ENCODE measurements at regions not wholly inside any gene's neighbourhood (a gene's known extent, or its start where the extent isn't known, plus 50 kb on each side); places are given as distances from the start of the nearest gene placed in this dataset.

DNA sequence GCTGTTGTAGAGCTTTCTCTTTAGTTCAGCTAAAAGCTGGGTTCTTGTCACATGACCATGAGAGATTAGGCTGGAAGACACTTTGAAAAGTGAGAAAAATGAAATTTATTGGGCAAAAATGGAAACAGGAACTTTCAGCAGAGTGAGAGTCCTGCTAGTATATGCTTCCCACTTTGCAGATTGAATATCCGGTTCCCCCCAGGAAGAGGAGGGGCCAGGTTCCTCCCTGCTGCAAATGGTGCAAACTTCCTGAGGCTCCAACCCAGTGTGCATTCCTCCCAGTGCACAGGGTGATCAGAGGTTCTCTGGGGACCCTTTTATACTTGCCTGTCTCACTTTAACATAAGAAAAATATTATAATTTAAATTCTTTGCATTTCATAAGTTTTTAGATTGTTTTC, 119.9 kb upstream of the SPIN4 start:
- Histone ChIP-seq H3K27ac (ENCODE audit: insufficient read depth in 1 of 2, low read depth in 1 of 2, low read length in 2 of 2, poor library complexity in 1 of 2, severe bottlenecking in 2 of 2) (no peak overlapping the region), H3K9me3 (ENCODE audit: control extremely low read depth in 1 of 5, control insufficient read depth in 4 of 5, insufficient read depth in 2 of 5, low read depth in 1 of 5, low read length in 4 of 5) (peaks cover under 1 to 38% (median 27%) of the 10 kb centered on the region in 5 experiments), H3K4me1 (ENCODE audit: control extremely low read depth in 1 of 4, control insufficient read depth in 4 of 4, insufficient read depth in 4 of 4, low read length in 3 of 4) (no peaks in the 10 kb centered on the region), H3K27me3 (replicated peaks in 2 of 5; ENCODE audit: control insufficient read depth in 4 of 5, insufficient read depth in 5 of 5, low read length in 4 of 5) (no peaks in the 10 kb centered on the region), H3K4me3 (ENCODE audit: control insufficient read depth in 1 of 7, extremely low read depth in 1 of 7, insufficient read depth in 4 of 7, low read depth in 2 of 7, low read length in 6 of 7) (no peak overlapping the region), H3K36me3 (ENCODE audit: control insufficient read depth in 4 of 4, insufficient read depth in 4 of 4, low read length in 3 of 4) (peaks cover 0 to 12% (median 0%) of the 10 kb centered on the region in 4 experiments)
- 91% methylated on average over 1 of the region's 1 CpG for WGBS (ENCODE audit: insufficient coverage)
- POLR2A ChIA-PET: no interaction called here
- no peak for DNase-seq
- CTCF ChIA-PET: interaction anchor here (0.6 kb wide), 1 partner anchor 66 kb away, joined by 5 read pairs; no protein-coding TSS in a partner anchor

DNA sequence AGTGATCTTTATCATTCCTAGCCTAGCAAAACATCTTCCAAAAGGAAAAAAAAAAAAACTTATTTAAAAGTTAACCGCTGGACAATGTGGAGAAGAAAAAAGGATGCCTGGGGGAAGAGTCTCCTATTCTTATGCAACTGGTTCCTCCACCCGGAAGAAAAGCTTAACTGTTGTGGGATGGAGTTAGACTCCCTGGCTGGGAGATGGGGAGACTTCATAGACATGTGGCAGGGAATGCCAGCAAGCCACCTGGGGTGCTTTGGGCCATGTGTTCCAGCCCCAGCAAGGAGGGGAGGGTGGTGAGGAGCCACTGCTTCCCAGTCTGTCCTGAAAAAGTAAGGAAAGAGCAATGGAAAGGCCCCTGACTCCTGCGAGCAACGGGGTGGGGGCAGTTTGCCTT, 119.4 kb upstream of the SPIN4 start:
- 88% methylated on average over 3 of the region's 4 CpGs for WGBS (ENCODE audit: insufficient coverage)
- no peak overlapping the region for H3K4me3 ChIP-seq (ENCODE audit: control insufficient read depth in 1 of 7, extremely low read depth in 1 of 7, insufficient read depth in 4 of 7, low read depth in 2 of 7, low read length in 6 of 7)
- no peak overlapping the region for H3K27ac ChIP-seq (ENCODE audit: insufficient read depth in 1 of 2, low read depth in 1 of 2, low read length in 2 of 2, poor library complexity in 1 of 2, severe bottlenecking in 2 of 2)
- no peaks in the 10 kb centered on the region for H3K27me3 ChIP-seq (replicated peaks in 2 of 5; ENCODE audit: control insufficient read depth in 4 of 5, insufficient read depth in 5 of 5, low read length in 4 of 5)
- no peak for DNase-seq
- ChIA-PET POLR2A (no interaction called here), CTCF (interaction anchor here (0.6 kb wide), 1 partner anchor 65 kb away, joined by 5 read pairs; no protein-coding TSS in a partner anchor)
- peaks cover under 1 to 33% (median 25%) of the 10 kb centered on the region in 5 experiments for H3K9me3 ChIP-seq (ENCODE audit: control extremely low read depth in 1 of 5, control insufficient read depth in 4 of 5, insufficient read depth in 2 of 5, low read depth in 1 of 5, low read length in 4 of 5)
- H3K4me1 ChIP-seq (ENCODE audit: control extremely low read depth in 1 of 4, control insufficient read depth in 4 of 4, insufficient read depth in 4 of 4, low read length in 3 of 4): no peaks in the 10 kb centered on the region
- H3K36me3 ChIP-seq (ENCODE audit: control insufficient read depth in 4 of 4, insufficient read depth in 4 of 4, low read length in 3 of 4): peaks cover 0 to 12% (median 0%) of the 10 kb centered on the region in 4 experiments

DNA sequence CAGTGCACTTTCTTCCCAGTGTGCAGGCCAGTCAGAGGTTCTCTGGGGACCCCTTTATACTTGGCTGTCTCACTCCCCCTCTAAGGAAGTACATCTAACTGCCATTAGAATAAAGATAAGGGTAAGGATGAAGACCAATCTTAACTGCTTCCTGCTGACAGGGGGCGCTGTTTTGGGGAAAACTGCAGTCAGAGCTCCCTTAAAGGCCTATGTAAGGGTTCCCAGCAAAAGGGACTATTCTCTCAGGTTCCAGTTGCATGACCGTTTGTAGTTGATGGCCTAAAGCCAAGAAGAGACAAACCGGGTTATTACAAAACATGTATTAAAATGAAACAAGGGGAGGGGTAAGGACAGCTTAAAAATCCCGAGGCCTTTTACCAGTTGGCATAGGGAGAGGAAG, 115.6 kb upstream of the SPIN4 start:
- Histone ChIP-seq H3K27me3 (replicated peaks in 2 of 5; ENCODE audit: control insufficient read depth in 4 of 5, insufficient read depth in 5 of 5, low read length in 4 of 5) (no peaks in the 10 kb centered on the region), H3K9me3 (ENCODE audit: control extremely low read depth in 1 of 5, control insufficient read depth in 4 of 5, insufficient read depth in 2 of 5, low read depth in 1 of 5, low read length in 4 of 5) (peaks cover 1 to 21% (median 14%) of the 10 kb centered on the region in 5 experiments), H3K4me1 (ENCODE audit: control extremely low read depth in 1 of 4, control insufficient read depth in 4 of 4, insufficient read depth in 4 of 4, low read length in 3 of 4) (no peaks in the 10 kb centered on the region), H3K27ac (ENCODE audit: insufficient read depth in 1 of 2, low read depth in 1 of 2, low read length in 2 of 2, poor library complexity in 1 of 2, severe bottlenecking in 2 of 2) (no peak overlapping the region), H3K36me3 (ENCODE audit: control insufficient read depth in 4 of 4, insufficient read depth in 4 of 4, low read length in 3 of 4) (peaks cover 0 to 12% (median 0%) of the 10 kb centered on the region in 4 experiments), H3K4me3 (ENCODE audit: control insufficient read depth in 1 of 7, extremely low read depth in 1 of 7, insufficient read depth in 4 of 7, low read depth in 2 of 7, low read length in 6 of 7) (no peak overlapping the region)
- ChIA-PET POLR2A (no interaction called here), CTCF (no interaction called here)
- no peak for DNase-seq
- 88% methylated on average over 1 of the region's 4 CpGs for WGBS (ENCODE audit: insufficient coverage)

DNA sequence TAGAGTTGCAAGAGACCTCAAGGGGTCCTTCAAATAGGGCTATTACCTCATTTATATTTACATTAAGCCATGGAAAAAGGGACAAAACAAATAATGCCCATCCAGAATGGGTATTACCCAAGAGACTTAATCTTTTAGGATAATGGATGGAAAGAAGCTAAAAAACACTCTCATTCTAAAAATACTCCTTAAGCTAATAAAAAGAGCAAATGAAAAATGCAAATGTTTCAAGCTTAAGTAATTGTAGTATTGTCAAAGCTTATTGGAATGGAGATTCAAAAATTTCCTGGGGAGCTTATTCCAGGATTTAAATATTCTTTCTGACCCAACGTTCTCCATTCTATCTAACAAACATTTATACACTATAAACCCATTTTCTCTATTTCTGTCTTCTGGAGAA, 107.8 kb upstream of the SPIN4 start:
- WGBS (ENCODE audit: insufficient coverage): 50% methylated on average over 1 of the region's 1 CpG
- no peaks in the 10 kb centered on the region for H3K4me1 ChIP-seq (ENCODE audit: control extremely low read depth in 1 of 4, control insufficient read depth in 4 of 4, insufficient read depth in 4 of 4, low read length in 3 of 4)
- ChIA-PET CTCF (interaction anchor here (1.2 kb wide), 1 partner anchor 47 kb away, joined by 3 read pairs; no protein-coding TSS in a partner anchor), POLR2A (no interaction called here)
- no peaks in the 10 kb centered on the region for H3K36me3 ChIP-seq (ENCODE audit: control insufficient read depth in 4 of 4, insufficient read depth in 4 of 4, low read length in 3 of 4)
- H3K27me3 ChIP-seq (replicated peaks in 2 of 5; ENCODE audit: control insufficient read depth in 4 of 5, insufficient read depth in 5 of 5, low read length in 4 of 5): no peaks in the 10 kb centered on the region
- DNase-seq: no peak
- H3K9me3 ChIP-seq (ENCODE audit: control extremely low read depth in 1 of 5, control insufficient read depth in 4 of 5, insufficient read depth in 2 of 5, low read depth in 1 of 5, low read length in 4 of 5): peaks cover 0 to 7% (median under 1%) of the 10 kb centered on the region in 5 experiments
- H3K4me3 ChIP-seq (ENCODE audit: control insufficient read depth in 1 of 7, extremely low read depth in 1 of 7, insufficient read depth in 4 of 7, low read depth in 2 of 7, low read length in 6 of 7): no peak overlapping the region
- H3K27ac ChIP-seq (ENCODE audit: insufficient read depth in 1 of 2, low read depth in 1 of 2, low read length in 2 of 2, poor library complexity in 1 of 2, severe bottlenecking in 2 of 2): no peak overlapping the region

DNA sequence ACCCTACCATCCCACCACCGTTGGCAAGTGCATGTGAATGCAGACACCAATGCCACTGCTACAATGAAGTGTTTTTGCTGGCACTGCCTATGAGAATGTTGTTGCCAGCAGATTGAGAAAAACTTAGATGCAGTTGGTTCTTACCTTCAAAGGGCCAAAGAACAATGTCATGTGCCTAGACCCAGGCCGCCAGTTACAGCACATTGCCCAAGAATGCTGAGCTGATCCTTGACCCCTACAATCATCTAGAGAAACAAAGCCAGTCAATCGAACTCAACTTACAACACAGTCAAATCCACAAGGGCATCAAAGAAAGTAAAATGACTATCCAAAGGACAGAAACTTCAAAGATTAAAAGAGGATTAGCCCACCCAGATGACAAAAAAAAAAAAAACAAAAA, 102.4 kb upstream of the SPIN4 start:
- no peak for DNase-seq
- ChIA-PET POLR2A (no interaction called here), CTCF (no interaction called here)
- Histone ChIP-seq H3K4me1 (ENCODE audit: control extremely low read depth in 1 of 4, control insufficient read depth in 4 of 4, insufficient read depth in 4 of 4, low read length in 3 of 4) (no peaks in the 10 kb centered on the region), H3K27me3 (replicated peaks in 2 of 5; ENCODE audit: control insufficient read depth in 4 of 5, insufficient read depth in 5 of 5, low read length in 4 of 5) (no peaks in the 10 kb centered on the region), H3K36me3 (ENCODE audit: control insufficient read depth in 4 of 4, insufficient read depth in 4 of 4, low read length in 3 of 4) (peaks cover 0 to 16% (median 2%) of the 10 kb centered on the region in 4 experiments), H3K9me3 (ENCODE audit: control extremely low read depth in 1 of 5, control insufficient read depth in 4 of 5, insufficient read depth in 2 of 5, low read depth in 1 of 5, low read length in 4 of 5) (peaks cover 1 to 30% (median 6%) of the 10 kb centered on the region in 5 experiments), H3K4me3 (ENCODE audit: control insufficient read depth in 1 of 7, extremely low read depth in 1 of 7, insufficient read depth in 4 of 7, low read depth in 2 of 7, low read length in 6 of 7) (no peak overlapping the region), H3K27ac (ENCODE audit: insufficient read depth in 1 of 2, low read depth in 1 of 2, low read length in 2 of 2, poor library complexity in 1 of 2, severe bottlenecking in 2 of 2) (no peak overlapping the region)
- WGBS (ENCODE audit: insufficient coverage): 89% methylated on average over 3 of the region's 3 CpGs

DNA sequence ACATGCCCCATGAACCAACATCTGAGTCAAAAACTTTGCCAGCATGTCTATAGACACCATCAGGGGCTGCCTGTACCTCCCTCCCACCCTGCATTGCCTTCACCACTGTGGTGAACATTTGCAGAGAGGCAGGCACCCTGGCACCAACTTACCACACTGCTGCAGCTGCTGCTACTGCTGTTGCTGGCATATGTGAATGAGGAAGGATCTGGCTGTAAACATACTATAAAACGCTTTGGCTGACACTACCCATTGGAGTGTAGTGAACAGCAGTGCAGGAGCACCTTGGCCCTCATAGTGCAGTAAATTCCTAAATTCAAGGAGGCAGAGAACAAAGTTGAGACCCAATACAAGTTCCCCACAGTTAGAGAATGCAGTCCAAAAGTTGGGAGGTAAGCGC, 90.6 kb upstream of the SPIN4 start:
- CTCF ChIA-PET: no interaction called here

DNA sequence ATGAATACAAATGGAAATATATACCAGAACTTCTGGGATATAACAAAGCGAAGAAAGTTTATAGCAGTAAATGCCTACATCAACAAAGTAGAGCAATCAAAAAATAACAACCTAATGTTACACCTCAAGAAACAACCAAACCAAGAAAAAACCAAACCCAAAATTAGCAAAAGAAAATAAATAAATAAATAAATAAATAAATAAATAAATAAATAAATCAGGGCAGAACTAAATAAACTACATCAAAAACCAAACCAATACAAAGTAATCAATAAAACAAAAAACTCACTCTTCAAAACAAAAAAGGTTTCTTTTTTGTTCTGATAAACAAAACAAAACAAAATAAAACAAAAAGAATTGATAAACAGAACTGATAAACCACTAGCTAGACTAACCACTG, 88.4 kb upstream of the SPIN4 start:
- no CpG with 5 or more reads among the region's 1 CpG for WGBS (ENCODE audit: insufficient coverage)
- DNase-seq: no peak
- Histone ChIP-seq H3K27me3 (replicated peaks in 2 of 5; ENCODE audit: control insufficient read depth in 4 of 5, insufficient read depth in 5 of 5, low read length in 4 of 5) (no peaks in the 10 kb centered on the region), H3K4me1 (ENCODE audit: control extremely low read depth in 1 of 4, control insufficient read depth in 4 of 4, insufficient read depth in 4 of 4, low read length in 3 of 4) (no peaks in the 10 kb centered on the region), H3K9me3 (ENCODE audit: control extremely low read depth in 1 of 5, control insufficient read depth in 4 of 5, insufficient read depth in 2 of 5, low read depth in 1 of 5, low read length in 4 of 5) (peaks cover 0 to 6% (median 0%) of the 10 kb centered on the region in 5 experiments), H3K36me3 (ENCODE audit: control insufficient read depth in 4 of 4, insufficient read depth in 4 of 4, low read length in 3 of 4) (peaks cover 0 to 7% (median 0%) of the 10 kb centered on the region in 4 experiments), H3K4me3 (ENCODE audit: control insufficient read depth in 1 of 7, extremely low read depth in 1 of 7, insufficient read depth in 4 of 7, low read depth in 2 of 7, low read length in 6 of 7) (no peak overlapping the region), H3K27ac (ENCODE audit: insufficient read depth in 1 of 2, low read depth in 1 of 2, low read length in 2 of 2, poor library complexity in 1 of 2, severe bottlenecking in 2 of 2) (no peak overlapping the region)
- ChIA-PET POLR2A (no interaction called here), CTCF (no interaction called here)

More for the DNA sequence above, 90.6 kb upstream of the SPIN4 start:
- Histone ChIP-seq H3K36me3 (ENCODE audit: control insufficient read depth in 4 of 4, insufficient read depth in 4 of 4, low read length in 3 of 4) (peaks cover 0 to 5% (median 0%) of the 10 kb centered on the region in 4 experiments), H3K27me3 (replicated peaks in 2 of 5; ENCODE audit: control insufficient read depth in 4 of 5, insufficient read depth in 5 of 5, low read length in 4 of 5) (no peaks in the 10 kb centered on the region), H3K4me3 (ENCODE audit: control insufficient read depth in 1 of 7, extremely low read depth in 1 of 7, insufficient read depth in 4 of 7, low read depth in 2 of 7, low read length in 6 of 7) (no peak overlapping the region), H3K27ac (ENCODE audit: insufficient read depth in 1 of 2, low read depth in 1 of 2, low read length in 2 of 2, poor library complexity in 1 of 2, severe bottlenecking in 2 of 2) (no peak overlapping the region), H3K9me3 (ENCODE audit: control extremely low read depth in 1 of 5, control insufficient read depth in 4 of 5, insufficient read depth in 2 of 5, low read depth in 1 of 5, low read length in 4 of 5) (peaks cover 0 to 6% (median 0%) of the 10 kb centered on the region in 5 experiments), H3K4me1 (ENCODE audit: control extremely low read depth in 1 of 4, control insufficient read depth in 4 of 4, insufficient read depth in 4 of 4, low read length in 3 of 4) (no peaks in the 10 kb centered on the region)
- DNase-seq: no peak
- POLR2A ChIA-PET: no interaction called here
- WGBS (ENCODE audit: insufficient coverage): 75% methylated on average over 2 of the region's 2 CpGs

Data from common myeloid progenitor, CD34-positive (primary cell).